HG03139 (cell line): ENCODE measurements at regions not wholly inside any gene's neighbourhood (a gene's known extent, or its start where the extent isn't known, plus 50 kb on each side); places are given as distances from the start of the nearest gene placed in this dataset.
"Not testable (repeated sequence)": the region's sequence is repeated elsewhere in the genome, so short reads cannot be mapped to it uniquely, and the experiment has no call there.

Experiments
- ATAC-seq: cut with Tn5 transposase; IDR thresholded peaks from one replicate; pipeline ENCODE4 v1.9.1; 2021; ENCODE audit not compliant: unreplicated experiment

DNA sequence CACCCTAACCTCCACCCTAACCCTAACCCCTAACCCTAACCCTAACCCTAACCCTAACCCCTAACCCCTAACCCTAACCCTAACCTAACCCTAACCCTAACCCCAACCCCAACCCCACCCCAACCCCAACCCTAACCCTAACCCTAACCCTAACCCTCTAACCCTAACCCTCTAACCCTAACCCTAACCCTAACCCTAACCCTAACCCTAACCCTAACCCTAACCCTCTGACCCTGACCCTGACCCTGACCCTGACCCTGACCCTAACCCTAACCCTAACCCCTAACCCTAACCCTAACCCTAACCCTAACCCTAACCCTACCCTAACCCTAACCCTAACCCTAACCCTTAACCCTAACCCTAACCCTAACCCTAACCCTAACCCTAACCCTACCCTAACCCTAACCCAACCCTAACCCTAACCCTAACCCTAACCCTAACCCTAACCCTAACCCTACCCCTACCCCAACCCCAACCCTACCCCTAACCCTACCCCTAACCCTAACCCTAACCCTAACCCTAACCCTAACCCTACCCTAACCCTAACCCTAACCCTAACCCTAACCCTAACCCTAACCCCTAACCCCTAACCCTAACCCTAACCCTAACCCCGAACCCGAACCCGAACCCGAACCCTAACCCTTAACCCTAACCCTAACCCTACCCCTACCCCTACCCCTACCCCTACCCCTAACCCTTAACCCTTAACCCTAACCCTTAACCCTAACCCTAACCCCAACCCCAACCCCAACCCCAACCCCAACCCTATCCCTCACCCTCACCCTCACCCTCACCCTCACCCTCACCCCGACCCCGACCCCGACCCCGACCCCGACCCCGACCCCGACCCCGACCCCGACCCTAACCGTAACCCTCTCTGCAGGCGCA, 186.2 kb upstream of the CHL1 start:
- ATAC-seq: not testable (repeated sequence)

DNA sequence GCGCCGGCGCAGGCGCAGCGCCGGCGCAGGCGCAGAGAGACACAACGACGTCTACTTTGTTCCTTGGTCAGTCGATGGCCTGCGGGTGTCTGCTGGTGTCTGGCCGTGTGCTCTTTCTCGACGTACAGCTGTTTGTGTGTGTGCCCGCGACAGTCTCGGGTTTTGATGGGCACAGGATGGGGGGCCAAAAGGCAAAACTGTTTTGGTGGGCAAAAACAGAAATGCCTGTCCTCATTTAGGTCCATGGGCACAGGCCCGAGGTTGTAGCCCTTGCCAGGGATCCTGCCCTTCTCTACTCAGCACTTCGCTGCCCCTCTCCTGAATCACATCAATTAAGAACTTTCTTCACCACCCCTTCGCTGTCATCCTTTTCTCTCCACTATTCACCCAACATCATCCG, 184.8 kb upstream of the CHL1 start:
- ATAC-seq: no peak

GRCh38 chr3:14652-15051, 181.9 kb upstream of the CHL1 start:
- no peak for ATAC-seq

DNA sequence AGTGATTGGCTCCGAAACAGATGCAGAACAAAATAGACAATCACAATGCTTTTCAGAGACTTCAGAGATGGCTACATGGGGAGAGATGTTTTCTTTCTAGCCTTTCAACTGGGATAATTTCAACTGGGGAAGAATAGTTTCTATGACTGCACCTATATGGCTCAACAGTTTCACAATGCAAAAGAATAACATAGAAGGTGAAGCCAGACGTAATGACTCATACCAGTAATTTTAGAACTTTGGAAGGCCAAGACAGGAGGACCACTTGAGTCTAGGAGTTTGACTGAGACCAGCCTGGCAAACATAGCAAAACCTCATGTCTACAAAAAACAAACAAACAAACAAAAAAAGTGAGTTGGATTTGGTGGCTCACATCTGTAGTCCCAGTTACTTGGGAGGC, 180.2 kb upstream of the CHL1 start:
- ATAC-seq: no peak

DNA sequence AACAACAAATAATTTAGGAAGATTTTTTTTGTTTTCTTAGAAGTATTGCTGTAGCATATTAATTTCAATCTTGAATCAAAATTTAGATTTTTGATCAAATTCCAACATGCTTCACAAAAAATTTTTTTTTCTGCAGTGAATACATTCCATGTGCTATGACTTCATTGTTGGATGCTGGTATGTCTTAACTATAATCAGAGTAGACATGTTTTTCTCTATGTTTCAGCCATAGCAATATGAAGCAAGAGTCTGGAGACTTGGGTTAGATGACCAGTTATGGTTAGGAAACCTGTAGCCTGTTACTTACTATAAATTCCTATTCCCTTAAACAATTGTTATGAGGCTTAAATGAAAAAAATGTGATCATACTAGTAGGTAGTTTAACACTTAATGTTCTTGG, 176.1 kb upstream of the CHL1 start:
- no peak for ATAC-seq

DNA sequence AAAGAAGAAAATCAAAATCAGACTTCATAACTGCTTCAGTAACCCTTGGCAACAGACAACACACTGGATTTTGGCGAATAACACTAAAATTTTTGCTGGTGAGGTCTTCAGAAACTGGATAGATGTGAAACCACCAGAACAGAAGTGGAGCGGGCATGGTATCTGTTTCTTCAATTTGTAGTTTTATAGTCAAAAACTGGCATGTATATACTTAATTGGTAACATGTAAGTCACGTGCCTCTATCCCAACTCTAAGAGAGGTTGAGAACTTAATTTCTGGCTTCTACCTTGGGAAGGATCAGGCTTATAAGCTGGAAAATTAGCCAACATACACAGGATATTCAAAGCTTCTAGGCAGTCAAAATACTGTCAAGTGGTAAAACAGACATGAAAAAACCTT, 172.6 kb upstream of the CHL1 start:
- no peak for ATAC-seq

- no peak for ATAC-seq
Observed at GRCh38 chr3:25056-25455, 171.5 kb upstream of the CHL1 start.

DNA sequence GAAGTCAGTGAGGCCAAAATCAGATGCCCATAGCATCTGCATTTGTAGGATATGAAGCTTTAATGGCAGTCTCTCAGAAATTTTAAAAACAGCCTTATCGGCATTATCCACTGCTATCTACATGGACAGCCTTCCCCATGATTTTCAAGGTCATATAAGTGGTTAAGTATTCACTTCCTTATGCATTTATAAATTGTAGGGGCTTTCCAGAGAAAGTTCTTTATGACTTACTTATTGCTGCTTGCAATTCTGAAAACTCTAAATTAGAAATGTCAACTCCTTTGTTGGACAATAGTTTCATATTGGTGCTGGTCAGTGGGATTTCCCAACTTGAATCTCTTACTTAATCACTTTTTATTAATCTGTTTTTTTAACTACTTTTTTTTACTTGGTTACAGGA, 160.6 kb upstream of the CHL1 start:
- not testable (repeated sequence) for ATAC-seq

DNA sequence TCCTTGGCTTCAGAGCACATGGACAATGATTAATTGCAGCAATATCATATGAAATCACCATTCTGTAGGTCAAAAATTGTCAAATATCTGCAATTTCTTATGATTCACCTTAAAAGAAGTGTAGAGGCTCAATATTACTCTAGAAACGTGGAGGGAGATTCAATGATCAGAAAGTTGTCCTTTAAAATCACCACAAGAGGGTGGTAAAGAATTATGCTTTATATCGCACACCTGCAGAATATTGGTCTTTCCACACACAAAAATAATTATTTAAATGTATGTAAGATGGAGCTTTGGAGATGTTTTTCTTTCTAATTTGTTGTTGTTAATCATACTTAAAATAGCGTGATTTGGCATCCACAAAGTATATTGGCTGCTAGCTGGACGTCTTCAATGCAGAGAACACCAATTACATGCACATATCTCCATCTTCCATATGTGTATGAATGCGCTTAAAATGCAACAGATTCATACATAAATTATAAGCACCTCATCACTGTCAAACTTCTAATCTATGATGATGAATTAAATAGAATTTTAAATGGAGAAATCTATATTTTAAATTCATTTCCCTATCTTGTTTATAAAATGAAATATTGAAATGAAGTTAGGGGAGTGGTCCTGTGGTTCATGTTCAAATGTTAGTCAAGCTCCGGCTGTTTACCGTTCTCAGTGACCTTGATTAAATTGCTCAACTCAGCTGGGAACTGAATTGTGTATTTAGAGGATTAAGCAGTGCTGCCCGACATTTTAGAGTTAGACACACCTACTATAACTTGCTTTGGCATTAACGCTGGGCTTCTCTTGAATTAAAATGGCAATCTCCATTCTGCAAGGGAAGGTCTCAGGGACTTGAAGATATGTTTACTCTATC, 153.5 kb upstream of the CHL1 start:
- not testable (repeated sequence) for ATAC-seq

DNA sequence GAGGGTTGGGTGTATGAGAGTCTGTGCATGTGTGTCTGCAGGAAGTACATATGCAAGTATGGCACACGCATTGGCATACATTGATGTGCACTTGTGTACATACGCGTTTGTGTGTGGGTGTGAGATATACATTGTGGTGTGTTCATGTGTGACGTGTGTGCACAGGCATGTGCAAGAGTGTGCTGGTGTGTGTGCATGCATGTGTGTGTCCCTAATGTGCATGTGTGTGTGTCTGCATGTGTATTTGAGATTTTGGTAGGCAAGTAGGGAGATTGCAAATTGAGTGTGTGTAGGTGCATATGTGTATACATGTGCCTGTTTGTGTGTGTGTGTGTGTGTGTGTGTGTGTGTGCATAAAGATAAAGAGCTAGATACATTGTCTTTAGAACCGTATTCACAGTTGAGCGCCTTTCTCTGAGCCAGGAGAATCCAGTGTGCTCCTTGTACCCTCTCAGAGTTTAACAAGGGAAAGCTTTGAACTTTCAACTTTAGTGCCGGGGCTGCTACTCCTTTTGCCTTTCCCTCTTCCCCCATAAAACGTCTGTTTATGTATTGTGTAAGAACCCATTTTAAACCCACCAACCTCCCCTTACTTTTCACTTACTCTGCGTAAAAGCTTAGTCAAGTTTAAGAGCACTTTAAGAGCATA, 152.4 kb upstream of the CHL1 start:
- no peak for ATAC-seq

GRCh38 chr3:44941-45340, 151.6 kb upstream of the CHL1 start:
- ATAC-seq: not testable (repeated sequence)

- ATAC-seq: no peak
Observed at GRCh38 chr3:46576-46975, 150.0 kb upstream of the CHL1 start.

- ATAC-seq: not testable (repeated sequence)
Observed at GRCh38 chr3:53441-53840, 143.1 kb upstream of the CHL1 start.

GRCh38 chr3:54240-54639, 142.3 kb upstream of the CHL1 start:
- ATAC-seq: no peak

DNA sequence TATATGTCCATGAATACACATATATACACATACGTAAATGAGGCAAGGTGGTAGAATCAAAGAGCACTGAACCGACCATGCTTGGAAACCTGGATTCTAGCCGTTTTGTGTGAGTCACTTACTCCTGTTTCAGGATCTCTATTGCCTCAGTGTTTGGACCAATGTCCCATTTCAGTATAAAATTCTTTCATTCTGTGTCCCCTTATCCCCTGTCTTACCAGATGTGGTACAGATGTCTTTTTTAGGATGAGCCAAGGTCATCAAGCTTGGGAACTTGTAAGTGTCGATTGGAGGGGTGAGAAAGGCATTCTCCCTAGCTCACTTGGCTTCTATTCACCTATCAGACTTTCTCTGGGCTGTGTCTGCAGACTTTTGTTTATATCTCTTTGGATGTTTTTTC, 139.9 kb upstream of the CHL1 start:
- no peak for ATAC-seq

DNA sequence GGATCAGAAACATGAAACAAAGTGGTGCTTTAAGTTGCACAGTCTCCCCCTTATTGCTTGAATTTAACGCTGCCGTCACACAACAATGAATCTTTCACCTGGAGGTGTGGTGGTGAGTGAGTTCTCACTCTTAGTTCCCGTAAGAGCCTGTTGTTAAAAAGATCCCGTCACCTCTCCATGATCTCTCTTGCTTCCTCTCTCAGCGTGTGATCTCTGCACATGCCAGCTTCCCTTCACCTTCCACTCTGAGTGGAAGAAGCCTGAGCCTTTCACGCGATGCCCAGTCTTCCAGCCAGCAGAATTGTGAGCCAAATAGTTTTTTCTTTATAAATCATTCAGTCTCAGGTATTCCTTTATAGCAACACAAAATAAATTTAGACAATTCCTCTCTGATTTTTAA, 136.7 kb upstream of the CHL1 start:
- ATAC-seq: no peak

- no peak for ATAC-seq
Observed at GRCh38 chr3:63095-63765, 133.3 kb upstream of the CHL1 start.

- no peak for ATAC-seq
Observed at GRCh38 chr3:69690-70089, 126.9 kb upstream of the CHL1 start.

DNA sequence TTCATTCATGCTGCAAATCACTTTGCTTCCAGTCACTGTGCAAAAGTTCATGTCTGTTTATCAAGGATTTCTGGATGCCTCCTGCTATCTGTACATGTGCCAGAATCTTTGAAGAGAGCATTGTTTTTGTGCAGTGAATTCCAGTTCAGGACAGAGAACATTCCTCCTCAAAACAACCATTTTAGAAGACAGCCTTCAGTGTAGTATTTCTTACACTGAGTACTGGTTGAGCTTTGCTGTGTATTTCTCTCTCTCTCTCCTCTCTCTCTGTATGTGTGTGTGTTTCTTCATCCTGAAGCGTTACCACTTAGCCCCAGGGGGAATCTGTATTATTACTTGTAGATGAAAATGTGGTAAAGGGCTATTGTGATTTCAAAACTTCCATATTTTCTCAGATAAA, 123.8 kb upstream of the CHL1 start:
- ATAC-seq: no peak

GRCh38 chr3:73271-73670, 123.3 kb upstream of the CHL1 start:
- ATAC-seq: no peak

DNA sequence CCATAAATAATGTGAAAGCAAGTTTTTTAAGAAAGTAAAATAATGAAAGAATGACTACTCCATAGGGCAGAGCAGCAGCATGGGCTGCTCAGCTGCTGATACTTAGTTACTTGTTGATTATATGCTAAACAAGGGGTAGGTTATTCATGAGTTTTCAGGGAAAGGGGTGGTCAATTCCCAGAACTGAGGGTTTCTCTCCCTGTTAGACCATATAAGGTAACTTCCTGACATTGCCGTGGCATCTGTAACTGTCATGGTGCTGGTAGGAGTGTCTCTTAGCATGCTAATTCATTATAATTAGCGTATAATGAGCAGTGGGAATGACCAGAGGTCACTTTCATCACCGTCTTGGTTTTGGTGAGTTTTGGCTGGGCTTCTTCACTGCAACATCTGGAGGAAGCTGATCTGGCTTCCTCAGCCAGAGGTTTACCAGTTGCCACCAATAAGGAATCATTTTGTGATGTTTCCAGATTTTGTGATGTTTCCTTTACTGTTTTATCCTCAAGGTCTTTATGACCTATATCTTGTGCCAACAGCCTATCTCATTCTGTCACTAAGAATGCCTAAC, 121.8 kb upstream of the CHL1 start:
- no peak for ATAC-seq
